Activated CD8-positive, alpha-beta memory T cell treated with anti-CD3 and anti-CD28 coated beads, Interleukin-2, amount 50 U/mL, for 1 hour (primary cell): ENCODE measurements at regions not wholly inside any gene's neighbourhood (a gene's known extent, or its start where the extent isn't known, plus 50 kb on each side); places are given as distances from the start of the nearest gene placed in this dataset.
"Not testable (repeated sequence)": the region's sequence is repeated elsewhere in the genome, so short reads cannot be mapped to it uniquely, and the experiment has no call there.

Source experiments
- DNase-seq: peaks from one replicate; pipeline ENCODE4 v3.0.0-alpha.2; 2020; ENCODE audit errors: extremely low read depth

DNA sequence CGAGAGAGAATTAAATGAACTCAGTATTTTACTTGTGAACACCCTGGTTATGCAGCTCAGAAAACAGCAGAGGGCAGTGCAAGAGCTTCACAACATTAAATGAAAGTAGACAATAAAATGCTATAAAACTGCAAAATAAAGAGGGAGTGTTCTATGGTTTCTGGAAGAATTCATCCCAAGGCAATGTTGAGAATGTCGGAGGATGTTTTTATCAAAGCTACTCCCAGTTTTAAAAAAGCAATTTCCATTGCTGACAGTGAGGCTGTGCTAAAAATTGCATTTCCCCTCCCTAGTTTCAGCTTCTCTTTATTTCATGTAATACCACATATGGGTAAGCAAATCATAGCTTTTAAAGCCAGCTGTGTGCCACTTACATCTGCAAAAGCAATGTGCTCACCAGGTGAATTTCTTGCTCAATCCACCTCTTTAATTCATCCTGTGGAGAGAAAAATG lies 296.8 kb downstream of the RAB38 start:
- DNase-seq, result no peak

DNA sequence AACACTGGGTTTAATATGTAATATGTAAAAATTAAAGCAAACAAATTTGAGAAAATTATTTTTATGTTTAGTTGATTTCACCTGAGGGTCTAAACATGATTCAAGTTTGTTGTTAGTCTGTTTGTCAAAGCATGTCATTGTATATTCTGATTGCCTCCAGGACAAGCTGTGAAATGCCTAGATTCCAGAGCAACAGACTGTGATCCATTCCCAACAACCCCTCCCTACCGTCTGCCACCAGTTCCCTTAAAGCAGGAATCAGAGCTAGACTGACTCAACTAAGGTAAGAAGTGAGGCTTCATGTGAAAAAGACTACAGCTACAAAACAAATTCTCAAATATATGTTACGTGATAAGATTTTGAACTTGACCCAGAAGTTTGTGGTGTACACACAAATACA lies 304.2 kb downstream of the RAB38 start:
- no peak for DNase-seq

DNA sequence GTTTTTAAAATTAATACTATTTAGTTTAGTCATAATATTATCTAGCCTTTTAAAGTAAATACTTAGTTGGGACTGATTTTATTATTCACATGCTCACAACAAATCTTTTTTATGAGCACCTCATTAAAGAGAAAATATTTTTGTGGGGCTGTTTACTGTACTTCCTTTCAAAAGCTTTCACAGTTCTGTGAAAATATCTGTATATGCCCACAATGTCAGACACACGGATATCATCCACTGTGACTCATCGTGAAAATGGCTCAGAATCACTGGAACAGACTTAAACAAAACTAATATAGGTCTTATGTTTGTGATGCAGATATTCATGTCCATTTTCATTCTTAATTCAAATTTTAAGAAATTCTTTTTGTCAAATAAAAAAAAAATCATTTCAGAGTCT lies 305.2 kb downstream of the RAB38 start:
- DNase-seq, result no peak

DNA sequence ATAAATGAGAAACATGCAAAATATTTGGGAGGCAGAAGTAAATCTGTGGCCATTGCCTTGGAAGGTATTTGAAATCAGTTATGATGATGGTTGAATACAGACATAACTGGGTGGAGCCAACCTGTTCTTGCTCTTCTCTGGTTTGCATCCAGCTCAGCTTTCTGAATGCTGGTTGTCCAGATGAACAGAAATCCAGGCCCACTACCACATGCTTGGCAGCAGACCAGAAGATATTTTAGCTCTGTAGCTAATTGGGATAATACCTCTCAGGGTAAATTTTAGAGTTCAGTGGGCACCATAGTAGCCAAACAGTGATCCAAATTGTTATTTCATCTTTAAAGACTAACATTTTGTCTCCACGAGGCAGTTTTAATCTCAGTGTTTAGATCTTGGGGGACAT lies 308.3 kb downstream of the RAB38 start:
- DNase-seq, result no peak

DNA sequence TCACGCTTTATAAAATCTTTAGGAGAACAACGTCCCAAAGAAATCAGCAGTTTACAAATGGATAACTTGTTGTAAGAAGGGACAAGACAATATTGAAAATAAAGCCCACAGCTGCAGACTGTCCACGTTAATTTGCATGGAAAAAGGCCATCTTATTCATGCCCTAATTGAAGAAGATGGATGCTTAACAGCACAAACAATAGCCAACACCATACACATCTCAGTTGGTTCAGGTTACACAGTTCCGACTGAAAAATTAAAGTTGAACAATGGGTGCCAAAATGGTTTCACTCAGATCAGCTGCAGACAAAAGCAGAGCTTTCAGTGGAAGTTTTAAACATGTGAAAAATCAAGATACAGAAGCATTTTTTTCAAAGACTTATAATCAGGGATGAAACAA lies 314.2 kb downstream of the RAB38 start:
- DNase-seq, result no peak

DNA sequence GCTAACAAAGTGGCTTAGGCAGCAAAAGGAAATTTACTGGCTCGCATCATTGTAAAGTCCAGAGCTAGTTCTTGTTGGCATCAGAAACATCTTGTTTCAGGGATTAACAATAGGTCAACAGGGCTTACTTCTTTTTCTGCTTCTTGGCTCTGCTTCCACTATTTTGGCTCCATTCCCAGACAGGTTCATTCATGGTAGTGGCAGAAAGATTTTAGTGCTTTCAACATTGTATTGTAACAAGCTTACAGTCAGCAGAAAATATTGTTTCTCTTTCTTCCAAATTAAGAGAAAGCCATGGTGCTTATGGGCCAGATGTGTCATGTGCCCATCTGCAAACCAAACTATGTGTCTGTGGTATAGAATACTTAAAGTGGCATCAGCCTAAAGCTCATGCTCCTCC lies 315.6 kb downstream of the RAB38 start:
- DNase-seq, result no peak

DNA sequence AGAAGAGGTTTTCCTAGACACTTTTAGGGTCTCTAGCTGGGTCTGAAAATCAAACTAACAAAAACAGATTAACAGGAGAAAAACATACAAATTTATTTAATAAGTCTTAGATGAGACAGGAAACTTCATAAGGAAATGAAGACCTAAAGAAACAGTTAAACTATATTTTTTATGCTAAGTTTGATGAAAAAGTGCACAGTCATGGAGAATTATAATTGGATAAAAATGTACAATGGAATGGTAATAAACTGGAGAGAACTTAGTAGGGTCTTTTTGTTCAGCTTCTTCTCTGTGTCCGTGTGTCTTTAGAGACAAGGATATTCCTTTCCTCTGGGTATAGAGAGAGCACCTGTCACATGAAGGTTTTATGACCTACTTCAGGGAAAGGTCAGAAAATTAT lies 323.4 kb downstream of the RAB38 start:
- DNase-seq, result no peak

DNA sequence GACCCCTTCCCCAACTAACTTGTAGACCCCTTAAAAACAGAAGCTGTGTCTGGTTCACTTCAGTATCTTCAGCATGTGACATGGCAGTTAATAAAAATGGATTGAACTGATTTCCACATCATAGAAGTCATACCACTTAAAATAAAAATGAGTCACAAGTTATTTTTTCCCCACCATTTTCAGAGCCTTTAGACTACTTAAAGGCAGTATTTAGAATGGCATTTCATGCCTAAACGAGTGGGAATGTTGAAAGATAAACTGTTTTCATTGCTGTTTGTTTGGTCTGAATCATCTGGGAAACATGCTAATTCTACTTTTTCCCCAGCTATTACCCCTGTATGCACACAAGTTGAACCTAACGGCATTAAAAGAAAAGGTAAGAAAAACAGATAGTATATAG lies 324.0 kb downstream of the RAB38 start:
- no peak for DNase-seq

DNA sequence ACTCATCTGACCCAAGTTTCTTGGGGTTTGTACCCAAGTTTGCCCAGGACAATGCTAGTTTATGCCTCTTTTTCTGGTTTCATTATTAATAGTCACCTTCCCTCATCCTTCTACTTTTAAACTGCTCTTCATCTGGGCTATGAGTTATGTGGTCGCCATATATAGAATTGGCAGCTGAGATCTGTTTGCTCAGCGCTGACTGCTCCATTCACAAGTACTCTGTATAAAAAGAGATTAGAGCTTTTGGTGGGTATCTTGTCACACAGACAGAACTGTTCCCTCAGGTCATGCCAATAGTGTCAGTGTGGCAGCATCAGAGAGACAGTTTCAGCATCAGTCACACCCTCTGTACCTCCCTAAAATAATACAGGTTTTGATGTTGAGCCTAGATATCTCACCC lies 326.0 kb downstream of the RAB38 start:
- DNase-seq, result no peak

DNA sequence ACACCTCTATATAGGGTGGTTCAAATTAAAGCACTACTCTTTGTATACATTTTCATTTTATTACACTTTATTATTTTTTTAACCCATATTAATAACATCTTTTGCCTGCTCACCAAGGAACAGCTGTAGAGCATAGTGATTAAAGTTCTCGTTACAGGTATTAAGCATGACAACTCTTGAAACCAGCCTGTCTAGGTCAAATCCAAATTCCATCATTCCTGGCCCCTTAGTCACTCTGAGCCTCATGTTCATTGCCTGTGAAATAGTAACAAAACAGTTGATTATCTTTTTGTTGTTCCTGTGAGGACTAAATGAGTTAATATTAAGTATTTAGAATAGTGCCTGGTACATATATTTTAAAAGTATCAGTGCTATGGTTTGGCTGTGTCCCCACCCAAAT lies 334.5 kb downstream of the RAB38 start:
- DNase-seq, result no peak

DNA sequence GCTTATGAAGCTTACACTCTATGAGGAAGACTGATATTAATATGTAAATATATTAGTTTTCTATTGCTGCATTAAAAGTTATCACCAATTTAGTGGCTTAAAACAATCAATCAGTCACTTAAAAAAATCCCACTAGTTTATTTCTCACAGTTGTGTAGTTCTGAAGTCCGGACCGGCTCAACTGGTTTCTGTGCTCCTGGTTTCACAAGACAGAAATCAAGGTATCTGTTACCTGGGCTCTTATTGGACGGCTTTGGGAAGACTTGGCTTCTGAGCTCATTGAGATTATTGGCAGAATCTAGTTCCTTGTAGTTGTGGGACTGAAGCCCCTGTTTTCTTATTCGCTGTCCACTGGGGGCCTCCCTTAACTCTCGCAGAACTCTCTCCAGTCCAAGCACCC lies 343.0 kb downstream of the RAB38 start:
- DNase-seq, result no peak

DNA sequence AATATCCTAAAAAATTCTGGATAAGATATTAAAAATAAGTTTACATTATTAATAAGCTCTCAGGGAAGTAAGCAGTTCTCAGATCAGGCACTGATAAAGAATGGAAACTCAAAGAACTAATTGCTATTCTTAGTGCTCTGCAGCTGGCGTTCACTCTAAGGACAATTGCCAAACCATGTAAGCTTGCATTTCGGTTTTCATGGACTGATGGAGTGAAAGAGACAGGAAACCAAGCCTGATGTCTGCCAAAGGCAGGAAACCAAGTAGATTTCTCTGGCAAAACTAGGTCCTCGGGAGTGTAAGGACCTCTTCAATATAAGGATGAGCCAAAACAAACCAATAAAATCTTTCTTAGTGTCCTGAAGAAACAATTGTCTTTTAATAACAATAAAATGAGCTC lies 355.2 kb downstream of the RAB38 start:
- DNase-seq, result no peak

DNA sequence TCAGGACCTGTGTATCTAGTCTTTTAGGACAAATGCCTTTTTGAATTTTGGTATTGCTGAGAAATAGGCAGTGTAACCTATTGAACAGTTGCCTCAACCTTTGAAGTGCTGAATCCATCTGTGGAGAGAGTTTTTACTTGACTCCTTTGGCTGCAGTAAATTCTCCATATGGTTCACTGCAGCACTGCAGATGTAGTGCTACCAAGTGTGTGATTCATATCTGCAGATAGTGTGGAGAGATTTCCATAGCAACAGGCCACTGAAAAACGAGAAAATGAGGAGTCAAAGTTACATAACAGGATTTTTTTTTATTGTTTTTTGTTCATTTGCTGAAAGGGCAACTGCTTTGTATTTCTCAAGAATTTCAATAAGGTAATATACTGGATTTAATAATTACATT lies 356.1 kb downstream of the RAB38 start:
- no peak for DNase-seq

DNA sequence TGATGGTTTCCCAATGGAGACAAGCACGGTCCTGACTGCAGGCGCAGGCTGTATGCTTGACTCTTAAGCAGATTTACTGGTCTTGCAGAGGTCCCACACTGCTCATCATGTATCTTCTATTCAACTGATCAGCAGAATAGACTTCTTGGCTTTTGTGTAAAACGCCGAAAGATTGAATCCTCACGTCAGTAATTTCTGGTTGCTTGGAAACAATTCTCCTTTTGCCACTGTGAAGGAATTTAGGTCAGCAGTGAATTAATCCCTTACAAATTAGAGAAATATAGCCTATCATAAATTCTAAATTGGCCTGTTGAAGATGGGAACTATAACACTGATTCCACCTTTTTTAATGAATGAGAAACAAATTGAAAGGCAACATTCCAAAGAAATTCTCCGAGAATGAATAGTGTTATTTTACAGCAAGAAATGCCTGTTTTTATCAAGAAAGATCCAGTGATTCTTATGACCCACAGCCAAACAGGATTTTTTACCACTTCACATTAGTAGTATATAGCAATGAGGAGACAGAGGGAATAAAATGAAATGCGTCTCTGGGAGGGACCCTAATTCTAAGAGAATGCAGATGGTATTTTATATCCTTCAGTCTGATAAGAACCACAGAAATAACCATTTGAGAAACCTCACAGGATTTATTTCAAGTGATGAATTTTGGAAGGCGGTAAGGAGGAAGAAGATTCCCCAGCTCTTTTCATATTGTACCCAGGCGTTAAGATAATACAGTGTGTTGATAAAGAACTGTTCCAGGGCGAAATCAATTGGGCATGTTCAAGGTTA lies 362.5 kb downstream of the RAB38 start:
- no peak for DNase-seq

DNA sequence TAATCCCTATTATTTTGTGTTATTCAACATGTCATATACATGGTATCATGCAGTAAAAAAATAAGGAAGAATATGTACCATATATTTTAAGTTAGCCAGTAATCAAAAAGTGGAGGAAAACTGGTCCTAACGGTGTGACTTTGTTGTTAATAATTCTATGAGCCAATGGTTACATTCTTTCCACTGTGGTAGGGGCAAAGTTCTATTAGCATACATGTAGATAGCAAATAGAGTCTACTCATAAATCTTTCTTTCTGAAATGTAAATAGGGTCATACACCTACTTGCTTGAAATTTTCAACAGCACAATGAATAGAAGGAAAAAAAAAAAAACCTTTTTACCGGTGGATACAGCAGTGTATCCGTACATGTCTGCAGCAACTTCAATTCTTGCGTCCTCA lies 364.8 kb downstream of the RAB38 start:
- DNase-seq, result no peak

DNA sequence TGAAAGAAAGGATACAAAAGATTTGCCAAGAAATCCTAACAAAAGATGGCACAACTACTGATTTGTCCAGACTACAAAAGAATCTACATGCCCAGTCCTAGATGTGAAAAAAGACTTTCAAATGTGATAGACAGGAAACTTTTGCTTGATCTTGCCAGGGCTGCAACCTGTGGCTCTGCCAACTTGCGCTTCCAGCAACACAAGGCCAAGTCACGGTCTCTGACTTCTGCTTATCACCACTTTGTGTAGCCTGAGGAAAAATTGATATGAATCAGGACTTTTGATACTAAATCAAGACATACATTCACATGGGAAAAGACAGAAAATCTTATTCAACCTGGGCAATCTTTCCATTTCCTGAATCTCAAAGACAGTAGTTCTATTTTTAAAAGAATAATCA lies 366.0 kb downstream of the RAB38 start:
- no peak for DNase-seq

DNA sequence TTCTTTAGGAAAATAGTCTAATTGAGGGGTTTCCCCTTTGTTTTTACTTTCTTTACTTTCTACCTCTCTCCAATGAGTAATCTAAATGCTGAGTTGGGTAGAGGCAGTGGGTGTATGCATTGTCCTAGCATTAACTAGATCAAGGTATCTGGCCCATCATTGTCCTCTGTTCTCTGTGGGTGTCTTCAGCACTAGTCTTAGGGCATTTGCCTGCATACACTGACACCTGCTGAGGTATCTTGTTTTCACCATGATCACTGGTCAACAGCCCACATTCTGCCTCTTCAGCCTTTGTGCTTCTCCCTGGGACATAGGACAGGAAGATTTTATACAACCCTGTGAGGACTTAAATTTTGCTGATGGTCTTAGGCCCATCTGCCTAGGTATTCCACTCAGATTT lies 371.1 kb downstream of the RAB38 start:
- no peak for DNase-seq

DNA sequence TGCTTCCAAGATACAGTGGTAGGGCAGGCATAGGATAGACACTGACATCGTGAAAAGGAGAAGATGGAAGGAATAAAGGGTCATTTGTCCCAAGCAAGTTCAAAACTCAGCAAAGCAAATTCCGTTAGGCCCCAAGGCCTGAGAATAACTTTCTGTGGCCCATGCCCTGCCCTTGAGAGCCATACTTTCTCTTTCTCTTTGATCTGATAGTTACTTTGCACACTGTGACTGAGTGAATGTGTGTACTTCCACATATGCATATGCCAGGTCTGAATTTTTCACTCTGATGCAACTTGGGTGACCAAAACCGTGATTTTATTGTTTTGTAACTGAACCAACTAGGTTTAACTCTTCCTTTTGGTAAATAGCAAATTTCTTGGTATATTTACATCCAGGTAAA lies 371.5 kb downstream of the RAB38 start:
- DNase-seq, result no peak

DNA sequence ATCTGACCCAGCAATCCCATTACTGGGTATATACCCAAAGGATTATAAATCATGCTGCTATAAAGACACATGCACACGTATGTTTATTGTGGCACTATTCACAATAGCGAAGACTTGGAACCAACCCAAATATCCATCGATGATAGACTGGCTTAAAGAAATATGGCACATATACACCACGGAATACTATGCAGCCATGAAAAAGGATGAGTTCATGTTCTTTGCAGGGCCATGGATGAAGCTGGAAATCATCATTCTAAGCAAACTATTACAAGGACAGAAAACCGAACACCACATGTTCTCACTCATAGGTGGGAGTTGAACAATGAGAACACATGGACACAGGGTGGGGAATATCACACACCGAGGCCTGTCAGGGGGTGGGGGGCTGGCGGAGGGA lies 390.4 kb downstream of the RAB38 start:
- not testable (repeated sequence) for DNase-seq

DNA sequence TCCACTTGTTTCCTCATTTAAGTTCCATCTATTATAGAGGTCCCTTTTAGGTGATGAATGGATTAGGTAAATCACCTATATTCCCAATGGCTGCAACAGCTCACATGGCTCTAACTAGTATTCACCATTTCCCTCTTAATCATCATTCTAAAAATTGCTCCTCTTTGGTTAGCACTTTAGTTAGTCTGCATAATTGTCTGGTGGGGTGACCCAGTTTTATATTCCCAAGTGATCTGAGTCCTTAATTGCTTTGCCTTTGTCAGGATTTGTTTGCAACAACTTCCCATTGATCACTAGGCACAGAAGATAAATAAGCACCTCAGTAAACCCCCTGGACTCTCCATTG lies 395.2 kb downstream of the RAB38 start:
- DNase-seq, result no peak

DNA sequence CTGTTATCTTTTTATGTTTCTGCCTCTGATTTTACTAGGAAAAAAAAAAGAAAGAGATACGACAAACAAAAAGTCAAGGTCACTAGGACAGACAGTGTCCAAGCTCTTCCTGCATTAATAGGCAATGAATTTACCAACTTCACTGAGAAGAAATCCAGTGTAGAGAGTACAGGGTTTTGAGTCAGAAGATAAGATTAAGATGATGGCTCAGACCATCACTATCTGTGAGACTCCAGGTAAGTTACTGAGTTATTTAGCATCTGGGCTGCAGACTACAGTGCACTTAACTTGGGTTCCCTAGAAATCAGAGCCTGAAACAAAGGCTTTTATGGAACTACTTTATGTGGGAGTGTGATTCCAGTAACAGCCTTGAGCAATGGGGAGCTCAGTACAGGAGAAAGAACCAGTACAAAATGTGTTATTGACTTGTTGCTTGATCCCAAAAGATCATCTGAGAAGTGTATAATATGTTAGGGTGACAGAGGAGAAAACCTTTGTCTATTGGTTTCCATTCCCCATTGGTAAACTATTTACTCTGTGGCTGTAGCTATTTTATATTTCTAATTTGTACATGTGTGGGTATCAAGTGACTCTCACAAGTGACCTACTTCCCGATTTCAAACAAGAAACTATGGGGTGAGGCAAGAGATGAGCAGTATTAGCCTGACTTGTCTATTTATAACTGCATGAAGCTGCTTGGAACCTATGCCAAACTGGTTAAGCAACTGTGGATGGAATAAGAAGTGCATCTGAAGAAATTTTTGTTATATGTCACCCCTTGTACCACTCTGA lies 395.8 kb downstream of the RAB38 start:
- DNase-seq, result no peak

DNA sequence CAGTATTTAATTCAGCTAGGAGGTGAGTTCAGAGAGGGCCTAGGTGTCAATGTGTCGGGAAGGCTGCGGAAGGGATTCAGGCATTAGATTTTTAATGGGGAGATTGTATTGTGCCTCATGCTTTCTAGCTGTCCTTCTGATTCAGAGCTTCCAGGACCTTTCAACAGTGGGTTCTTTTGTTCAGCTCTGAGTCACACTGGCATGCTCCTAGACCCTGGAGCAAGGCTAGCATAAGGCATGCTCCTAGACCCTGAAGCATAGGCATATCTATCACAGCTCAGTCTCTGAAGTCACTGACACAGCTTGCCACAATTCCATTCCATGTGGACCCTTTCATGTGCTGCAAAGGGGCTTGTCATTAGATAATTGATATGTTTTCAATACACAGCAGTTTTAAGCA lies 396.9 kb downstream of the RAB38 start:
- DNase-seq, result no peak

DNA sequence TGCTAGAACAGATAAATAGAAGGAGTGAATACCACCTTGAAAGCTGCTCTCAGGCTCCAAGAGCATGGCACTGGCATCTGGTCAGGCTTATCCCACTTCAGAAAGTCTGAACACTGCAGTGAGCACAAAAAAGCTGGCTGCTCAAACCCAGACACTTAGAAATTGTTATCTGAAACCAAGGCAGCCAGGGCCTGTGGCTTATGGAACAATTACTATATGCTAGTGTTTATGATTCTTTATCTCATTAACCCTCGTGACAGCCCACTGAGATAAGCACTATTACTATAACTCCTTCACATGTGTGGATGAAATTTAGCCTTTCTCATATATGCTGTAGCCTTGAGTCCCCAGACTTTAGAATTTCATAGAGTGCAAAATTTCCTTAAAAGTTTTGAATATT lies 400.2 kb downstream of the RAB38 start:
- no peak for DNase-seq

DNA sequence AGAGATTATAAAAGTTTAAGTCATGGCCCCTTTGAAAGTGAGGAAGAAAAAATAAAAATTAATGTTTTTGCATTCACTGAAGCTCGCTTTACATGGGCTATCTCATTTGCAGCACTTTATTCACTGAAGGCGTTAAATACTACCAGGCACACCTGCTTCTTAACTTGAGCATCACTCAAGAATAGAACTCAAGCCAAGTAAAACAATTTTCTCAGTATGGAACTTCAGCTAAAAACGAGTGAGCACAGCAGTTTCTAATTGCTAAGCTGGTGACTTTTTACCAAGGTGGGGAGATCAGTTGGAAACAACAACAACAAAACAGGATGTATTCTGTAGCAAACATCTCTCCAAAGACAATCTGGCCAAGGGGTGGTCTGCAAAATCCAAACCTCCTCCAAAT lies 405.6 kb downstream of the RAB38 start:
- DNase-seq, result no peak
